K562 (cell line): ENCODE measurements at regions not wholly inside any gene's neighbourhood (a gene's known extent, or its start where the extent isn't known, plus 50 kb on each side); places are given as distances from the start of the nearest gene placed in this dataset.

ENCODE experiments used
- ATAC-seq: fragments of 200-7000 bp; cut with Tn5 transposase; 3 replicates; pipeline ENCODE4 v1.9.1; 2020; ENCODE audit warnings: moderate library complexity
- BruUV-seq: library from RNA; stranded (reverse); fragments of 400-500 nt; replicated peaks from 2 replicates; lab custom pipeline; 2021; lab: Mats Ljungman, UMichigan
- CTCF ChIA-PET: fragments of 300-600 bp; formaldehyde crosslinking; extraction: SDS; loops from one replicate; lab custom pipeline; 2021; ENCODE audit warnings: low intra/inter-chr PET ratio; lab: Yijun Ruan, JAX
- POLR2A ChIA-PET: fragments of 300-600, 350-650 bp; sonication (Branson Sonifier 250); formaldehyde crosslinking; extraction: SDS; loops from one replicate; lab custom pipeline; 2021; ENCODE audit warnings: antibody characterized with exemption, inconsistent platforms; lab: Yijun Ruan, JAX
- DNase-seq, 4 experiments: peaks; one replicate each; pipeline versions ENCODE4 v3.0.0 to v3.0.0-alpha.2; 2011 to 2018; ENCODE audit warnings: low spot score in 3 of 4, mixed read lengths in 3 of 4; ENCODE audit errors: extremely low read depth in 1 of 4
- FAIRE-seq: peaks from 2 replicates; lab custom pipeline; 2011; peaks lifted over from hg19 to GRCh38; lab: Jason Lieb, UNC
- H2AFZ ChIP-seq: 2 replicates; pipeline ENCODE4 v1.6.0; 2011; ENCODE audit warnings: low read depth, low read length, control low read depth, inconsistent platforms
- H3K27ac ChIP-seq: fragments of 200-600 bp; 3 replicates; pipeline ENCODE4 v1.8.0; 2011; ENCODE audit warnings: low read depth, mild to moderate bottlenecking, control low read depth, inconsistent platforms, low read length, moderate library complexity, mixed read lengths; ENCODE audit errors: extremely low read depth
- H3K27me3 ChIP-seq, 2 experiments: fragments of 300-600 bp in 1 of 2; 2 replicates in 1 of 2; 3 replicates in 1 of 2; pipeline versions ENCODE4 v1.6.0 to v1.8.0; 2011; ENCODE audit warnings: inconsistent platforms in 2 of 2, low read length in 2 of 2, mild to moderate bottlenecking in 1 of 2, mixed read lengths in 1 of 2, moderate library complexity in 1 of 2; ENCODE audit not compliant: control insufficient read depth in 2 of 2, insufficient read depth in 2 of 2
- H3K36me3 ChIP-seq: fragments of 300-600 bp; 3 replicates; pipeline ENCODE4 v1.8.0; 2011; ENCODE audit warnings: mild to moderate bottlenecking, low read length, inconsistent platforms; ENCODE audit not compliant: control insufficient read depth, insufficient read depth
- H3K4me1 ChIP-seq, 2 experiments: fragments of 200-600 bp in 1 of 2; replicated peaks in 1 of 2; 2 replicates in 1 of 2; 3 replicates in 1 of 2; pipeline versions ENCODE4 v1.5.1 to v1.8.0; 2011; ENCODE audit warnings: inconsistent platforms in 2 of 2, low read length in 2 of 2, mild to moderate bottlenecking in 1 of 2, mixed read lengths in 1 of 2, moderate library complexity in 1 of 2; ENCODE audit not compliant: control insufficient read depth in 2 of 2, insufficient read depth in 2 of 2
- H3K4me2 ChIP-seq: 2 replicates; pipeline ENCODE4 v1.6.1; 2011; ENCODE audit warnings: low read length, control low read depth, inconsistent platforms, mixed read lengths; ENCODE audit not compliant: insufficient read depth
- H3K4me3 ChIP-seq: fragments of 200-600 bp; sonication (generic), shearing (Covaris generic); 2 replicates; pipeline ENCODE4 v1.5.1; 2016; ENCODE audit warnings: control low read depth, inconsistent platforms
- H3K79me2 ChIP-seq: fragments of 200-600 bp; 3 replicates; pipeline ENCODE4 v1.8.0; 2011; ENCODE audit warnings: low read length, inconsistent platforms; ENCODE audit not compliant: control insufficient read depth, insufficient read depth
- H3K9ac ChIP-seq, 2 experiments: 2 replicates each; pipeline versions ENCODE4 v1.6.0 to v1.6.1; 2011; ENCODE audit warnings: low read depth in 2 of 2, low read length in 2 of 2, control low read depth in 1 of 2, inconsistent platforms in 1 of 2, mild to moderate bottlenecking in 1 of 2, mixed read lengths in 1 of 2; ENCODE audit not compliant: insufficient read depth in 1 of 2
- H3K9me1 ChIP-seq: one replicate; pipeline ENCODE4 v1.6.0; 2011; ENCODE audit warnings: inconsistent platforms, mild to moderate bottlenecking, low read length, moderate library complexity; ENCODE audit not compliant: control insufficient read depth, insufficient read depth
- H3K9me3 ChIP-seq: replicated peaks from 2 replicates; pipeline ENCODE4 v1.5.1; 2011; ENCODE audit warnings: low read depth, low read length, inconsistent platforms; ENCODE audit not compliant: control insufficient read depth, insufficient read depth
- H4K20me1 ChIP-seq: replicated peaks from 2 replicates; pipeline ENCODE4 v1.6.1; 2011; ENCODE audit warnings: low read length, inconsistent platforms, mixed read lengths; ENCODE audit not compliant: control insufficient read depth, insufficient read depth
- C11orf30 ChIP-seq: fragments of 450-650 bp; IDR thresholded peaks from 2 replicates; pipeline ENCODE4 v1.6.1; 2016; ENCODE audit warnings: low read depth, mild to moderate bottlenecking
- DIDO1 ChIP-seq: fragments of 450-650 bp; IDR thresholded peaks from 2 replicates; pipeline ENCODE4 v1.6.1; 2016; ENCODE audit warnings: low read depth, missing biosample characterization, missing genetic modification characterization
- FOXJ2 ChIP-seq: fragments of 200-800 bp; sonication (Bioruptor generic); IDR thresholded peaks from 2 replicates; pipeline ENCODE4 v1.6.1; 2016; ENCODE audit warnings: missing genetic modification characterization, missing compliant biosample characterization
- SETDB1 ChIP-seq: IDR thresholded peaks from one replicate; pipeline ENCODE4 v1.6.1; 2012; ENCODE audit warnings: low read length, control low read depth, inconsistent platforms
- SMARCB1 ChIP-seq: IDR thresholded peaks from 2 replicates; pipeline ENCODE4 v1.6.1; 2011; ENCODE audit warnings: improper control_type of control experiment, low read depth; ENCODE audit not compliant: insufficient read length
- THRB ChIP-seq: fragments of 450-650 bp; formaldehyde crosslinking; conservative IDR thresholded peaks from 2 replicates; pipeline ENCODE4 v1.4.0; 2022; ENCODE audit warnings: mild to moderate bottlenecking, missing genetic modification characterization
- ZNF347 ChIP-seq: fragments of 450-650 bp; formaldehyde crosslinking; IDR thresholded peaks from 2 replicates; pipeline ENCODE4 v1.4.0; 2020; ENCODE audit warnings: low read depth, mild to moderate bottlenecking, moderate library complexity
- ZSCAN32 ChIP-seq: fragments of 450-650 bp; formaldehyde crosslinking; IDR thresholded peaks from 2 replicates; pipeline ENCODE4 v1.4.0; 2020; ENCODE audit warnings: mild to moderate bottlenecking, moderate library complexity
- WGBS: fragments of 100-300 bp; shearing (Covaris generic); methylation state at CpG from one replicate; pipeline ENCODE4 v1.1.6; 2016; ENCODE audit warnings: low coverage, mixed read lengths; ENCODE audit not compliant: insufficient coverage; ENCODE audit errors: missing lambda C conversion rate; 5-methylcytosine and 5-hydroxymethylcytosine counted together
- in situ Hi-C: fragments of 300-500 bp; cut with MboI; formaldehyde crosslinking; loops from 4 replicates; pipeline ENCODE4 v1.15.0; 2018; ENCODE audit warnings: inconsistent platforms, mixed read lengths
- intact Hi-C: fragments of 100-400 bp; cut with micrococcal nuclease; formaldehyde crosslinking; loops from 2 replicates; pipeline ENCODE4 v1.14.2; 2022

DNA sequence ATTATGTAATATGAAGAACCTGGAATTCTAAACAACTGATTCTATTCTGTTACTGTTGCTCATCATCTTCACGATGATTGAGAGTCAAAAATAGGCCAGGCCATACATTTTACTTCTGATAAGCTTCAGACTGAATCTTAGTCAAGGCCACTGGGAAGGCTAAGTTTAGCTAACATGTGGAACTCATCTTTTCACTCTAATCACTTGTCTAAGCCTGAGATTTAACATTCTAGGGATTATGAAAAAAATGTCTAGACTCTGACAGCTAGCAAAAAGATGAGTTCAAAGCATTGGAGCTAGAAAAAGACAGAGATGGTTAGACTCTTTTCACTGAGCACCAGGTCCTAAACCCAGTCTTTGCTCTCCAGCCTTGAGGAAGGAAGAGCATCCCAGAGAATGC, 656.2 kb upstream of the IGFBP7 start:
- Histone ChIP-seq H3K4me2 (no peak overlapping the region), H3K9me1 (no peaks in the 10 kb centered on the region), H3K27ac (no peak overlapping the region), H2AFZ (no peak overlapping the region), H3K9ac (no peak overlapping the region), H4K20me1 (no peaks in the 10 kb centered on the region), H3K9me3 (no peaks in the 10 kb centered on the region), H3K79me2 (no peaks in the 10 kb centered on the region), H3K4me1 (no peaks in the 10 kb centered on the region), H3K36me3 (no peaks in the 10 kb centered on the region), H3K4me3 (no peak overlapping the region), H3K27me3 (no peaks in the 10 kb centered on the region)
- TF ChIP-seq ZNF347: no peak
- no peak for TF ChIP-seq C11orf30
- intact Hi-C loops: no loop called here
- POLR2A ChIA-PET: no interaction called here
- no peak for FAIRE-seq
- DNase-seq: no peak
- in situ Hi-C loops: no loop called here
- no peak for ATAC-seq
- BruUV-seq: no TSS peak
- WGBS: 0% methylated on average over 1 of the region's 1 CpG
- CTCF ChIA-PET: no interaction called here

- CTCF ChIA-PET: no interaction called here
- intact Hi-C loops: no loop called here
- WGBS: 0% methylated on average over 5 of the region's 5 CpGs
- no peak overlapping the region for H3K9ac ChIP-seq
- ATAC-seq (no peak), DNase-seq (no peak), FAIRE-seq (no peak)
- no peak overlapping the region for H3K27ac ChIP-seq
- no peak overlapping the region for H3K4me3 ChIP-seq
- POLR2A ChIA-PET: no interaction called here
- BruUV-seq: no TSS peak
- H3K36me3 ChIP-seq: no peaks in the 10 kb centered on the region
- H4K20me1 ChIP-seq: no peaks in the 10 kb centered on the region
- H3K27me3 ChIP-seq: no peaks in the 10 kb centered on the region
- TF ChIP-seq ZSCAN32 (CRISPR knock-in tag) (no peak), THRB (CRISPR knock-in tag) (no peak), DIDO1 (tag) (no peak), SMARCB1 (no peak), SETDB1 (no peak), FOXJ2 (tag) (no peak)
- in situ Hi-C loops: no loop called here
- H3K79me2 ChIP-seq: no peaks in the 10 kb centered on the region
- H3K4me1 ChIP-seq: no peaks in the 10 kb centered on the region
- no peak overlapping the region for H2AFZ ChIP-seq
- no peaks in the 10 kb centered on the region for H3K9me1 ChIP-seq
- H3K9me3 ChIP-seq: no peaks in the 10 kb centered on the region
- no peak overlapping the region for H3K4me2 ChIP-seq
Observed at GRCh38 chr4:57764856-57765255, 654.7 kb upstream of the IGFBP7 start.
